GM19467 (cell line): ENCODE measurements at regions not wholly inside any gene's neighbourhood (a gene's known extent, or its start where the extent isn't known, plus 50 kb on each side); places are given as distances from the start of the nearest gene placed in this dataset.
"Not testable (repeated sequence)": the region's sequence is repeated elsewhere in the genome, so short reads cannot be mapped to it uniquely, and the experiment has no call there.

Source experiments
- ATAC-seq: cut with Tn5 transposase; IDR thresholded peaks from one replicate; pipeline ENCODE4 v1.9.1; 2021; ENCODE audit warnings: mild to moderate bottlenecking, moderate library complexity; ENCODE audit not compliant: unreplicated experiment

- no peak for ATAC-seq
Observed at GRCh38 chr15:38614621-38615020, 50.0 kb upstream of the RASGRP1 start.

GRCh38 chr15:38617831-38618230 lies 53.2 kb upstream of the RASGRP1 start:
- no peak for ATAC-seq

- no peak for ATAC-seq
Observed at GRCh38 chr15:38618242-38618955, 53.8 kb upstream of the RASGRP1 start.

- no peak for ATAC-seq
Observed at GRCh38 chr15:38620098-38620497, 55.5 kb upstream of the RASGRP1 start.

GRCh38 chr15:38620851-38621594 lies 56.4 kb upstream of the RASGRP1 start:
- no peak for ATAC-seq

DNA sequence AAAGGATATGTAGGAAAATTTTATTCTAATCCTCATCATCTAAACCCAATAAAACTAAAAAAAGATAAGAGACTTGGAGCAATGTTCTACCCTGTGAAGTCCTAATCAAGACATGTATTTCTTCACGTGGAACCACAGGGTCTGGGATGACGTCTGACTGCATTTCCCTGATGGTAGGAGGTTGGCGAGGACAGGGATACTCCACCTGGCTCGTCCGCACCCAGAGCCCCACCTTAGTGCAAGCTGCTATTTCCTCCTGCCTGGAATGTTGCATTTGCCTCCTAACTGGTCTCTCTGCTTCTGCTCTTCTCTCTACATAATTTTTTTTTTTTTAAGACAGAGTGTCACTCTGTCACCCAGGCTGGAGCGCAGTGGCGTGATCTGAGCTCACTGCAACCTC lies 57.7 kb upstream of the RASGRP1 start:
- no peak for ATAC-seq

DNA sequence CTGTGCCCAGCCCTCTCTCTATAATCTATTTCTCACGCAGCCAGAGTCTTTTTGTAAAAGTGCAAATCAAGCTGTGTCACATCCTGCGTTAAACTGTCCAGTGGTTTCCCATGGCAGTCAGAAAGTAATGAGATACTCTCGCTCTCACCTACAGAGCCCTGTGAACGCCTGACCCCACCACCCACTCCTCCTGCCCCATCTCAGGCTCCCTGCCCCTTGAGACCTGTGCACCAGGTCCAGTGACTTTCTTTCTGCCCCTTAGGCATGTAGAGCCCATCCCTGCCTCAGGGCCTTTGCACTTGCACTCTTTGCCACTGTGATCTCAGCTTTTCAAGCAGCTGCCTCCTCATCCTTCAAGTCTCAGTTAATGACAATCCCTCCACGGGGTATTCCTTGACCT lies 58.3 kb upstream of the RASGRP1 start:
- no peak for ATAC-seq

DNA sequence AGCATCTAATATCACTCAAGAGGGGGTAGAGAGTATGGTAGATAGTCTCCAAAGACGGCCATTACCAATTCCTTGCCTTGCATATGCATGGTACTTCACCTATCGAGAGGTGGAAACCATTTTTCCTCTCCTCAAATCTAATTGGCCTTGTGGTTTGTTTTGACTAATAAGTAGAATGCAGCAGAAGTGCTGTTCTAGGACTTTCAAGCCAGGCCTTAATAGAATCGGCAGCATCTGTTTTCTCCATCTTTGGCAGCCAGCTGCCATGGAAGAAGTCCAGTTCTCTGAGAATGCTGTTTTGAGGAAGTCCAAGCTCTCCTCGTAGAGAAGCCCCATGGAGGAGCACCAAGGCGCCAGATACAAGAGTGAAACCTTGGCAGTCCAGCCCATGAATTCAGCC lies 59.1 kb upstream of the RASGRP1 start:
- no peak for ATAC-seq

- ATAC-seq: no peak
Observed at GRCh38 chr15:38624244-38625205, 59.9 kb upstream of the RASGRP1 start.

GRCh38 chr15:38625886-38626285 lies 61.3 kb upstream of the RASGRP1 start:
- no peak for ATAC-seq

DNA sequence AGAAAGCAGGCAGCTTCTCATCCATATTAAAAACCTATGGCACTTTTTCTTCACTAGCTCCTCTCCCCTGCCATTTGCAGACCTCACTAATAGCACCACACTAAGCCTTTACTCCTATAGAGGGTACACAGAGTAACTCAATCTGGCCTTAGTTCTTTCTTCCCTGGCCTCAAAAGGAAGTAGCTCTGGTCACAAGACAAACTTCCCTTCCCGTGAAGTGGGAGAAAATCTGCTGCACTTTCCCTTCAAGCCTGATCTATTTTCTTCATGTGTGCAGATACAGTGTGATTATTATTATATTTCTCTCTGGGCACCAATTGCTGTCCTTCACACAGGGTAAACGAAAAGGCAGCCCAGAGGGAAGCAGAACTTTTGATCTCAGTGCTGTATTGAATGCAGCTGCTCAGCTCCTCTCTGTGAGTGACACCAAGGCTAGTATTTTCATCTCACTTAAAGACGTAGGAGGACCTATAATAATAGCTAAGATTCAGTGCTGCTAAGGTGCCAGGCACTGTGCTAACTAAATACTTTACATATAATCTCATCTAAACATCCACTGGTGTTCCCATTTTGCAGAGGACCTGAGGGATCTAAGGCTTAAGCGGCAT lies 61.9 kb upstream of the RASGRP1 start:
- ATAC-seq: no peak

- no peak for ATAC-seq
Observed at GRCh38 chr15:38627689-38628277, 63.2 kb upstream of the RASGRP1 start.

DNA sequence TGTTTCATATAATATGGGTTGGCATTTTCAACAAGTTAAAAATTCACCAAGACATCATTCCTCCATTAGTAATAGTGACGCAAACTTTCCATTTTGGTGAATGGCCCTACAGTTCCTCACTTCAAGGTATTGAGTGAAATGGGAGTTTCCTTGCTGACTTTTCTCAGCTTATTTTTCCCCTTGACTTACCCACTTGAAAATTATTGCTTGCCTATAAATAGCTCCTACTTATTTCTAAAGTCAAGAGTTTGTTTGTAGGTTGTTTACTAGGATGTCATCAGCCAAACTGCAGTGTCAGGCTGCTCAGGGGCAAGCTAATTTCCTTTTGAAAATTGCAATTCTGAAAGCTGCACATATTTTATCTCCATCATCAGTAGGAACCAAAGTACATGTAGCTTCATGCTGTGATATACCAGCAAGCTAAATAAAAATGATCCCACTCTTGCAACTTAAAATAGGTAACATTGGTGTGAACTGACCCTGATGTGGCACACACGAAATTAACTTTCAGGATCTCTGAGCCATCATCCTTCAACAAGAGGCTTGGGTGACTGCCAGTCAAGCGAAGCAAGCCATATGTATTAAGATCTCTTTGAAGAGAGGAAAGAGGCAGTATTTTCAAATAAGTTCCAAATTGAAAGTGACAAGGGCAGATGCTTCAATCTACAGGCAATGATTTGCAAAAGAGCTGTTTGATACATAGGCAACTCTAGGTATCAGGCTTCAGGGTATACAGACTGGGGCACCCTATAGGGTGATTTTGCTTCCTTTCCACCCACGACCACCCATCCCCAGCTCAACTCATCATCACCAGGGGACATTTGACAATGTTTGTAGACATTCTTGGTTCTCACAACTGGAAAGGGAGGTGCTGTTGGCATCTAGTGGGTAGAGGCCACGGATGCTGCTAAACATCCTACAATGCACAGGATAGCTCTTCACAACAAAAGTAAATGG lies 66.8 kb upstream of the RASGRP1 start:
- ATAC-seq: no peak

- ATAC-seq: no peak
Observed at GRCh38 chr15:38635170-38635569, 70.6 kb upstream of the RASGRP1 start.

GRCh38 chr15:38636597-38636996 lies 72.0 kb upstream of the RASGRP1 start:
- ATAC-seq: no peak

- ATAC-seq: no peak
Observed at GRCh38 chr15:38638126-38638525, 73.5 kb upstream of the RASGRP1 start.

- no peak for ATAC-seq
Observed at GRCh38 chr15:38638811-38639210, 74.2 kb upstream of the RASGRP1 start.

GRCh38 chr15:38642689-38643270 lies 78.2 kb upstream of the RASGRP1 start:
- peak; percentile 61 for ATAC-seq

DNA sequence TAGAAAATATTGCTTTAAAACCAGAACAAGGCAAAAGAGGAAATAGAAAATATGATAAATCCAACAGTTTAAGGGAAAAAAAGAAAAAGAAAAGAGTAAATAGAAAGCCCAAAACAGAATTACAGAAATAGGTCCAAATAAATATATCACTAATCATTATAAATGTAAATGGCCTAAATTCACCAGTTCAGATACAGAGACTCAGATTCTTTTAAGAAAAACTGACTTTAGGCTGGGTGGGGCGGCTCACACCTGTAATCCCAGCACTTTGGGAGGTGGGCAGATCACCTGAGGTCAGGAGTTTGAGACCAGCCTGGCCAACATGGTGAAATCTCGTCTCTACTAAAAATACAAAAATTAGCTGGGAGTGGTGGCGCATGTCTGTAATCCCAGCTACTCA lies 79.7 kb upstream of the RASGRP1 start:
- ATAC-seq: not testable (repeated sequence)
